ENCODE measurements at regions not wholly inside any gene's neighbourhood (a gene's known extent, or its start where the extent isn't known, plus 50 kb on each side); places are given as distances from the start of the nearest gene placed in this dataset.

GRCh38 chr11:100585728-100586127, 101.4 kb upstream of the ARHGAP42 start:
- TF ChIP-seq POLR2AphosphoS5 (IDR thresholded peaks at IDR 0.05) (no peak), POLR2A (IDR thresholded peaks at IDR 0.05) (no peak), EP300 (IDR thresholded peaks at IDR 0.05) (peak in 1 of 4 donors; percentile 12)
